Ishikawa (cell line): ENCODE measurements at regions not wholly inside any gene's neighbourhood (a gene's known extent, or its start where the extent isn't known, plus 50 kb on each side); places are given as distances from the start of the nearest gene placed in this dataset.

Source experiments
- CEBPB ChIP-seq: IDR thresholded peaks from 2 replicates; pipeline ENCODE4 v1.6.1; 2012
- CREB1 ChIP-seq: IDR thresholded peaks from 2 replicates; pipeline ENCODE4 v1.6.1; 2012; ENCODE audit warnings: low read depth
- EGR1 ChIP-seq: IDR thresholded peaks from 2 replicates; pipeline ENCODE4 v1.6.1; 2012
- EP300 ChIP-seq: IDR thresholded peaks from 2 replicates; pipeline ENCODE4 v1.6.1; 2012; ENCODE audit warnings: borderline replicate concordance
- FOXM1 ChIP-seq: IDR thresholded peaks from 2 replicates; pipeline ENCODE4 v1.6.1; 2012; ENCODE audit warnings: low read depth, borderline replicate concordance
- MAX ChIP-seq: IDR thresholded peaks from 2 replicates; pipeline ENCODE4 v1.6.1; 2012
- NFIC ChIP-seq: IDR thresholded peaks from 2 replicates; pipeline ENCODE4 v1.6.1; 2012
- RAD21 ChIP-seq: IDR thresholded peaks from 2 replicates; pipeline ENCODE4 v1.6.1; 2012; ENCODE audit warnings: low read depth
- TAF1 ChIP-seq: IDR thresholded peaks from 2 replicates; pipeline ENCODE4 v1.6.1; 2012; ENCODE audit warnings: low read depth, mild to moderate bottlenecking
- TCF12 ChIP-seq: IDR thresholded peaks from 2 replicates; pipeline ENCODE4 v1.6.1; 2012; ENCODE audit warnings: low read depth
- TEAD4 ChIP-seq: IDR thresholded peaks from 2 replicates; pipeline ENCODE4 v1.6.1; 2012
- USF1 ChIP-seq: IDR thresholded peaks from 2 replicates; pipeline ENCODE4 v1.6.1; 2012
- YY1 ChIP-seq: IDR thresholded peaks from 2 replicates; pipeline ENCODE4 v1.6.1; 2012; ENCODE audit warnings: low read depth
- ZBTB7A ChIP-seq: IDR thresholded peaks from 2 replicates; pipeline ENCODE4 v1.6.1; 2012; ENCODE audit warnings: low read depth
- TF ChIP-seq, protein P1 (sequence below): IDR thresholded peaks from 2 replicates; pipeline ENCODE4 v1.6.1; 2012; ENCODE audit warnings: low read depth, mild to moderate bottlenecking

DNA sequence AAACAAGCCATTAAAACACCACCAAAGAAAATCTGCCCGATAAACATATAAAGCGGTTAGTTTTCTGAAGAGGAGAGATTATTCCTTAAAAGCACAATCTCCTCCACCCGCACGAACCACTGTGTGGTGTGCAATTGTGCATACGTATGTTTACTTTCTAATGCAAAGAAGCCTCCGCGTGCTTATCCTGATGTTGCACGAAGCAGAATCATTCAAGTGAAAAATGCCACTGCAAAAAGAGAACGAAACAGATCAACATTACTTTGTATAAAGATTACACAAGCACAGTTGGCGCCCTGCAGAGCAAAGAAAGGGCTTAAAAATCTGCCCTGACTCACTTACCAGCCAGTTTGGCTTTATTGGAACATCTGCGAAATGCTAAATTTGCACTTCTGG is 166.8 kb downstream of the ZNF281 start:
- TF ChIP-seq MAX (no peak), FOXM1 (no peak), YY1 (no peak), CREB1 (no peak), EGR1 (no peak), EP300 (no peak)

DNA sequence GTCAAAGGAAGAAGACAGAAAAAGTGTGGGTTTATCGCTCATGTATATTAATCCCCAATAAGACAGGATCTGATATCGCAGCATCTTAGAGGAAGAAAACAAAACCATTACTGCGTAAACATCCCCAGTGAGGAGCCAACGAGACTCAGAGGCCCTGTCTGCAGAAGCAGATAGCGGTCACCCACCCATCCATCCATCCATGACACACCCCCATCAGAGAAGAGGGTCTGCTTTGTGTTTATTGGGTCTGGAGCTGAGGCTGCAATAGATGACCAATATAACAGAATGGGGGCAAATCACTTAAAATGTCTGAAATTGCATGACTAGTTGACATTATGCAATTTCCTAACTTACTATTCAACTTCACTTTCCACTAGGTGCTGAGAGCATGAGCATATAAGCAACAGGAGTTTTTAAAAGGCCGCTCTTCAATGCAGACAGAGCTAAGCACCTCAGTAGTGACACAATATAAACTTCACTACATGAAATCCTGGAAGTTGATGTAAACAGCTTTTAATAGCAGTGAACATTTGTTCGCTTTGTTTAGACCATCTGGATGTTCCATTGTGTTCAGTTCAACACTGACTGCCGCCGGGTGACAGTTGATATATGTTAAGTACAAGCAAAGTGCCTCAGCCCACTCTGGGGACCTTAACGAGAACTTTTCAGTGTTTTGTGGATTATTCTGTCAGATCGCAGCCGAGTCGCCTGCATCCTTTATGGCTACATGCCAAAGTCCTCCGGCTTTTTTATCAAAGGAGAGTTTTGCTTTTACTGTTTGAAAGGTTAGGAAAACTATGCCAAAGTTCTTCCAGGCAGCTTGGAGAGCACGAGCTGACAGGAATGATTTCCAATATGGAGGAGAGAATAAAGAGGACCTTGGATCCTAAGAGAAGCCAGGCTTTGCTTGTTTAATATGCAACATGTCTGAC is 167.5 kb downstream of the ZNF281 start:
- TF ChIP-seq TEAD4 (no peak), TAF1 (no peak), EGR1 (no peak), NFIC (no peak), RAD21 (no peak), ZBTB7A (no peak), EP300 (no peak), CEBPB (no peak), YY1 (no peak), MAX (no peak), USF1 (no peak), TCF12 (no peak), FOXM1 (no peak), CREB1 (no peak)
- TF ChIP-seq, protein P1, sequence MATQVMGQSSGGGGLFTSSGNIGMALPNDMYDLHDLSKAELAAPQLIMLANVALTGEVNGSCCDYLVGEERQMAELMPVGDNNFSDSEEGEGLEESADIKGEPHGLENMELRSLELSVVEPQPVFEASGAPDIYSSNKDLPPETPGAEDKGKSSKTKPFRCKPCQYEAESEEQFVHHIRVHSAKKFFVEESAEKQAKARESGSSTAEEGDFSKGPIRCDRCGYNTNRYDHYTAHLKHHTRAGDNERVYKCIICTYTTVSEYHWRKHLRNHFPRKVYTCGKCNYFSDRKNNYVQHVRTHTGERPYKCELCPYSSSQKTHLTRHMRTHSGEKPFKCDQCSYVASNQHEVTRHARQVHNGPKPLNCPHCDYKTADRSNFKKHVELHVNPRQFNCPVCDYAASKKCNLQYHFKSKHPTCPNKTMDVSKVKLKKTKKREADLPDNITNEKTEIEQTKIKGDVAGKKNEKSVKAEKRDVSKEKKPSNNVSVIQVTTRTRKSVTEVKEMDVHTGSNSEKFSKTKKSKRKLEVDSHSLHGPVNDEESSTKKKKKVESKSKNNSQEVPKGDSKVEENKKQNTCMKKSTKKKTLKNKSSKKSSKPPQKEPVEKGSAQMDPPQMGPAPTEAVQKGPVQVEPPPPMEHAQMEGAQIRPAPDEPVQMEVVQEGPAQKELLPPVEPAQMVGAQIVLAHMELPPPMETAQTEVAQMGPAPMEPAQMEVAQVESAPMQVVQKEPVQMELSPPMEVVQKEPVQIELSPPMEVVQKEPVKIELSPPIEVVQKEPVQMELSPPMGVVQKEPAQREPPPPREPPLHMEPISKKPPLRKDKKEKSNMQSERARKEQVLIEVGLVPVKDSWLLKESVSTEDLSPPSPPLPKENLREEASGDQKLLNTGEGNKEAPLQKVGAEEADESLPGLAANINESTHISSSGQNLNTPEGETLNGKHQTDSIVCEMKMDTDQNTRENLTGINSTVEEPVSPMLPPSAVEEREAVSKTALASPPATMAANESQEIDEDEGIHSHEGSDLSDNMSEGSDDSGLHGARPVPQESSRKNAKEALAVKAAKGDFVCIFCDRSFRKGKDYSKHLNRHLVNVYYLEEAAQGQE: no peak

DNA sequence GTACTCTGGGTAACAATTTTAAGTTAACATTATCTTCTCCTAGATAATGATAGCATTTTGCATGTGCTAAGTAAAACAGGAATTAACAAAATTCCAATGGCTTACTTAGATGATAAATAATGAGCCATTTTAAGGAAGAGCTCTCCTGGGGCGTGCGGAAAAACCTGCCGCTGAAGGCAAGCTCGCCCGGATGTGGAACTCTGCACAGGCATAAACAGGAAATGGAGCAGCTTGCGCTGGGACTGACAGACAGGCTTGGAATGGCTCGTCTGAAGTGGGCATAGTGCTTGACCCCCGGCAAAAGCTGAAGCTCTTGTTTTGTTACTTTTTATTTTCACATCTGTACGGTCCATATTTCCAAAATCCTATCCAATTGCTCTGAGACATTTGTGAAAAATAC is 169.2 kb downstream of the ZNF281 start:
- no peak for TF ChIP-seq ZBTB7A
- no peak for TF ChIP-seq RAD21
- no peak for TF ChIP-seq MAX

GRCh38 chr1:200238311-200238710 is 171.5 kb downstream of the ZNF281 start:
- TF ChIP-seq, protein P1: no peak
- TF ChIP-seq TEAD4 (no peak), FOXM1 (no peak), USF1 (no peak), MAX (no peak), EGR1 (no peak), ZBTB7A (no peak), RAD21 (no peak), YY1 (no peak), TAF1 (no peak), EP300 (no peak), CREB1 (no peak)

DNA sequence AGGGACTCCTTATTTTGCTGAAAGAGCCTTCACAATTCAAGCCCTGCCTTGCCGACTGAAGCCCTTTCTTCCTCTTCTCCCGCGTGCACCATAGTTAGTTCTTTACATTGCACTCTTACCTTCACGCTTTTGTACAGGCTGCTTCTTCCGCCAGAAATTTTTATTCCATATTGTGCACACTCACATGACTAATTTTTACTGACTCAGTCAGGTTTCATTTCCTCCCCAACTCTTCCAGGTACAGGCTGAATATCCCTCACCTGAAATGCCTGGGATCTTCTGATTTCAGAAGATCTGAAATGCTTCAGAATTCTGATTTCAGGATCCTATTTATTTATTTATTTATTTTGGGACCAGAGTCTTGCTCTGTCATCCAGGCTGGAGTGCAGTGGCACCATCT is 172.8 kb downstream of the ZNF281 start:
- TF ChIP-seq FOXM1 (no peak), YY1 (no peak), TCF12 (no peak), ZBTB7A (no peak), EP300 (no peak), RAD21 (no peak), CEBPB (no peak), TEAD4 (no peak), NFIC (no peak), MAX (no peak), CREB1 (no peak), TAF1 (no peak), USF1 (no peak), EGR1 (no peak)
- TF ChIP-seq, protein P1: no peak
